OCI-LY1 (cell line): ENCODE measurements at regions not wholly inside any gene's neighbourhood (a gene's known extent, or its start where the extent isn't known, plus 50 kb on each side); places are given as distances from the start of the nearest gene placed in this dataset.
"Not testable (repeated sequence)": the region's sequence is repeated elsewhere in the genome, so short reads cannot be mapped to it uniquely, and the experiment has no call there.

Experiments used
- H2AFZ ChIP-seq: fragments of 200-600 bp; sonication (generic), shearing (Covaris generic); 2 replicates; pipeline ENCODE4 v1.6.0; 2014; ENCODE audit warnings: antibody characterized with exemption, mild to moderate bottlenecking, low read length
- H3F3A ChIP-seq: fragments of 200-600 bp; sonication (generic), shearing (Covaris generic); 2 replicates; pipeline ENCODE4 v1.6.0; 2014; ENCODE audit warnings: mild to moderate bottlenecking, antibody characterized with exemption, low read length, moderate library complexity; ENCODE audit not compliant: insufficient read depth
- H3K27ac ChIP-seq: fragments of 200-600 bp; sonication (generic); 2 replicates; pipeline ENCODE4 v1.5.1; 2014; ENCODE audit warnings: low read length, mixed run types, mild to moderate bottlenecking, low read depth; ENCODE audit not compliant: poor library complexity, severe bottlenecking
- H3K27me3 ChIP-seq: fragments of 200-600 bp; sonication (generic); 2 replicates; pipeline ENCODE4 v1.6.0; 2014; ENCODE audit warnings: antibody characterized with exemption, mild to moderate bottlenecking, low read length, moderate library complexity; ENCODE audit not compliant: insufficient read depth
- H3K36me3 ChIP-seq: fragments of 200-600 bp; sonication (generic); 2 replicates; pipeline ENCODE4 v1.6.1; 2014; ENCODE audit warnings: mild to moderate bottlenecking, antibody characterized with exemption, low read length, moderate library complexity, mixed read lengths; ENCODE audit not compliant: insufficient read depth
- H3K4me1 ChIP-seq: fragments of 200-600 bp; sonication (generic); 2 replicates; pipeline ENCODE4 v1.5.1; 2014; ENCODE audit warnings: mild to moderate bottlenecking, low read length, moderate library complexity; ENCODE audit not compliant: insufficient read depth, severe bottlenecking
- H3K4me2 ChIP-seq: fragments of 200-600 bp; sonication (generic), shearing (Covaris generic); 2 replicates; pipeline ENCODE4 v1.6.1; 2014; ENCODE audit warnings: low read length
- H3K4me3 ChIP-seq: fragments of 200-600 bp; sonication (generic); 2 replicates; pipeline ENCODE4 v1.5.1; 2014; ENCODE audit warnings: low read length, low read depth, mild to moderate bottlenecking, mixed read lengths; ENCODE audit not compliant: poor library complexity, severe bottlenecking
- H3K79me2 ChIP-seq: fragments of 200-600 bp; shearing (Covaris generic); 2 replicates; pipeline ENCODE4 v1.6.1; 2016; ENCODE audit warnings: mixed run types, low read length, mixed read lengths; ENCODE audit not compliant: insufficient read depth
- H3K9ac ChIP-seq: fragments of 200-600 bp; sonication (generic), shearing (Covaris generic); 2 replicates; pipeline ENCODE4 v1.6.1; 2014; ENCODE audit warnings: mild to moderate bottlenecking, low read length, mixed read lengths
- H3K9me2 ChIP-seq: fragments of 200-600 bp; sonication (generic), shearing (Covaris generic); 2 replicates; pipeline ENCODE4 v1.6.1; 2014; ENCODE audit warnings: low read depth, mild to moderate bottlenecking, low read length, mixed read lengths
- H3K9me3 ChIP-seq: fragments of 200-600 bp; shearing (Covaris generic); 2 replicates; pipeline ENCODE4 v1.6.1; 2014; ENCODE audit warnings: low read length, mixed read lengths
- H4K20me1 ChIP-seq: fragments of 200-600 bp; sonication (generic), shearing (Covaris generic); 2 replicates; pipeline ENCODE4 v1.6.0; 2016; ENCODE audit warnings: mild to moderate bottlenecking, low read length; ENCODE audit not compliant: insufficient read depth
- CTCF ChIP-seq: fragments of 200-600 bp; sonication (generic), shearing (Covaris generic); IDR thresholded peaks from 2 replicates; pipeline ENCODE4 v1.5.1; 2017; ENCODE audit warnings: mild to moderate bottlenecking, antibody characterized with exemption, low read length, moderate library complexity, mixed read lengths
- EZH2 ChIP-seq: fragments of 200-600 bp; sonication (generic), shearing (Covaris generic); IDR thresholded peaks from 2 replicates; pipeline ENCODE4 v1.8.0; 2017; ENCODE audit warnings: borderline replicate concordance, mixed run types, mild to moderate bottlenecking, antibody characterized with exemption, low read length, moderate library complexity, mixed read lengths

- Histone ChIP-seq H2AFZ (no peak overlapping the region), H3K27ac (no peak overlapping the region), H3K36me3 (no peaks in the 10 kb centered on the region), H3K9me3 (no peaks in the 10 kb centered on the region), H3K4me3 (no peak overlapping the region), H3K4me2 (no peak overlapping the region), H3K4me1 (no peaks in the 10 kb centered on the region), H3F3A (no peaks in the 10 kb centered on the region), H3K9me2 (no peaks in the 10 kb centered on the region), H3K27me3 (no peaks in the 10 kb centered on the region), H3K79me2 (no peaks in the 10 kb centered on the region), H3K9ac (no peak overlapping the region), H4K20me1 (no peaks in the 10 kb centered on the region)
- TF ChIP-seq CTCF (no peak), EZH2 (no peak)
These were observed 186.1 kb downstream of the ADCYAP1 start for GRCh38 chr18:1090758-1091157.

DNA sequence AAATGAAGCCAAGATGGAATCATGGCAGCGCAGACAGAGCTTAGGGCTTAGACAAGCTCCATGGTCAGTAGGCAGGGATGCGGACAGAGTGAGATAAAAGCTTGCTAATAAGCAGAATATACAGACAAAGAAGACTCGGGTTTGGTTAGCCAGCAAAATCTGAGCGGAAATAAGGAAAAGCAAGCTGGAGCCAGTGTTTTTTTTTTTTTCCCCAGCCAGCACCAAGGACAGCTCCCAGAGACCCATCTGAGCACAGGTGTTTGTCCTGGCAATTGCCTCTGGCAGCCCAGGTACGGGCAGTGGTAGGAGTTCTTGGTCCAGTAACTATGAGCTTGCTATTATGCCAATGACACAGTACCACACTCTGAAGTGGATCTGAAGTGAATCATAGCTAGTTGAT lies 187.6 kb downstream of the ADCYAP1 start:
- TF ChIP-seq EZH2 (no peak), CTCF (no peak)
- Histone ChIP-seq H3K27ac (no peak overlapping the region), H4K20me1 (no peaks in the 10 kb centered on the region), H3K36me3 (no peaks in the 10 kb centered on the region), H3K4me2 (no peak overlapping the region), H3K27me3 (no peaks in the 10 kb centered on the region), H3K79me2 (no peaks in the 10 kb centered on the region), H3F3A (no peaks in the 10 kb centered on the region), H2AFZ (no peak overlapping the region), H3K4me3 (no peak overlapping the region), H3K9me3 (no peaks in the 10 kb centered on the region), H3K9ac (no peak overlapping the region), H3K4me1 (no peaks in the 10 kb centered on the region), H3K9me2 (no peaks in the 10 kb centered on the region)

- Histone ChIP-seq H3F3A (no peaks in the 10 kb centered on the region), H3K4me1 (no peaks in the 10 kb centered on the region), H3K9me2 (no peaks in the 10 kb centered on the region), H2AFZ (no peak overlapping the region), H3K9ac (no peak overlapping the region), H3K27me3 (no peaks in the 10 kb centered on the region), H3K79me2 (no peaks in the 10 kb centered on the region), H4K20me1 (no peaks in the 10 kb centered on the region), H3K9me3 (no peaks in the 10 kb centered on the region), H3K36me3 (no peaks in the 10 kb centered on the region), H3K4me2 (no peak overlapping the region), H3K4me3 (no peak overlapping the region), H3K27ac (no peak overlapping the region)
- TF ChIP-seq EZH2 (no peak), CTCF (no peak)
These were observed 189.7 kb downstream of the ADCYAP1 start for GRCh38 chr18:1094409-1094808.

DNA sequence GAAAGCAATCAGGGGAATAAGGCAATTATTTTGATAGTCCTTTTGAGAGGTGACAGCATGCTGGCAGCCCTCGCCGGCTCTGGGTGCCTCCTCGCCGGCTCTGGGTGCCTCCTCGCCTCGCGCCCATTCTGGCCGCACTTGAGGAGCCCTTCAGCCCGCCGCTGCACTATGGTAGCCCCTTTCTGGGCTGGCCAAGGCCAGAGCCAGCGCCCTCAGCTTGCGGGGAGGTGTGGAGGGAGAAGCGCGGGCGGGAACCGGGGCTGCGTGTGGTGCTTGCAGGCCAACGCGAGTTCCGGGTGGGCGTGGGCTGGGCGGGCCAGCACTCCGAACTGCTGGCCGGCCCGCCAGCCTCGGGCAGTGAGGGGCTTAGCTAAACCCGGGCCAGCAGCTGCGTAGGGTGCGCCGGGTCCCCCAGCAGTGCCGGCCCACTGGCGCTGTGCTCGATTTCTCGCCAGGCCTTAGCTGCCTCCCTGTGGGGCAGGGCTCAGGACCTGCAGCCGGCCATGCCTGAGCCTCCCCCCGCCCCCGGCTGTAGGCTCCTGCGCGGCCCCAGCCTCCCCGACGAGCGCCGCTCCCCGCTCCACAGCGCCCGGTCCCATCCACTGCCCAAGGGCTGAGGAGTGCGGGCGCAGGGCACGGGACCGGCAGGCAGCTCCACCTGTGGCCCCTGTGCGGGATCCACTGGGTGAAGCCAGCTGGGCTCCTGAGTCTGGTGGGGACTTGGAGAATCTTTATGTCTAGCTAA lies 193.5 kb downstream of the ADCYAP1 start:
- H3K9ac ChIP-seq, H2AFZ ChIP-seq, H3K27me3 ChIP-seq, H4K20me1 ChIP-seq, H3K36me3 ChIP-seq, H3K9me2 ChIP-seq, H3K4me1 ChIP-seq, H3K9me3 ChIP-seq, H3K4me3 ChIP-seq, H3F3A ChIP-seq, H3K4me2 ChIP-seq, H3K79me2 ChIP-seq, H3K27ac ChIP-seq: not testable (repeated sequence)
